ENCODE measurements at regions not wholly inside any gene's neighbourhood (a gene's known extent, or its start where the extent isn't known, plus 50 kb on each side); places are given as distances from the start of the nearest gene placed in this dataset.
A peak's percentile ranks its signal among the peaks of the same experiment; 100 is the strongest.

DNA sequence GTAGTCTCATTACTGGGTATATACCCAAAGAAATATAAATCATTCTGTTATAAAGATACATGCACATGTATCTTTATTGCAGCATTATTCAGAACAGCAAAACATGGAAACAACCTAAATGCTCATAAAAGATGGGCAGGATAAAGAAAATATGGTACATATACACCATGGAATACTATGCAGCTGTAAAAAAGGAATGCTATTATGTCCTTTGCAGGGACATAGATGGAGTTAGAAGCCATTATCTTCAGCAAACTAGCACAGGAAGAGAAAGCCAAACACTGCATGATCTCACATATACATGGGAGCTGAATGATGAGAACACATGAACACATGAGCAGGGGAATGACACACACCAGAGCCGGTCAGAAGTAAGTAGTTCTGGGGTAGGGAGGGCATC is 297.4 kb upstream of the GLI3 start:
- Histone ChIP-seq H3K9me3 (peaks cover 2 to 27% of the 10 kb centered on the region in 2 donors), H3K36me3 (no peaks in the 10 kb centered on the region), H3K27me3 (no peaks in the 10 kb centered on the region), H3K4me1 (no peaks in the 10 kb centered on the region), H3K27ac (no peak overlapping the region), H3K4me3 (no peak overlapping the region)
- ATAC-seq (no peak), DNase-seq (no peak)
- TF ChIP-seq, protein P1, sequence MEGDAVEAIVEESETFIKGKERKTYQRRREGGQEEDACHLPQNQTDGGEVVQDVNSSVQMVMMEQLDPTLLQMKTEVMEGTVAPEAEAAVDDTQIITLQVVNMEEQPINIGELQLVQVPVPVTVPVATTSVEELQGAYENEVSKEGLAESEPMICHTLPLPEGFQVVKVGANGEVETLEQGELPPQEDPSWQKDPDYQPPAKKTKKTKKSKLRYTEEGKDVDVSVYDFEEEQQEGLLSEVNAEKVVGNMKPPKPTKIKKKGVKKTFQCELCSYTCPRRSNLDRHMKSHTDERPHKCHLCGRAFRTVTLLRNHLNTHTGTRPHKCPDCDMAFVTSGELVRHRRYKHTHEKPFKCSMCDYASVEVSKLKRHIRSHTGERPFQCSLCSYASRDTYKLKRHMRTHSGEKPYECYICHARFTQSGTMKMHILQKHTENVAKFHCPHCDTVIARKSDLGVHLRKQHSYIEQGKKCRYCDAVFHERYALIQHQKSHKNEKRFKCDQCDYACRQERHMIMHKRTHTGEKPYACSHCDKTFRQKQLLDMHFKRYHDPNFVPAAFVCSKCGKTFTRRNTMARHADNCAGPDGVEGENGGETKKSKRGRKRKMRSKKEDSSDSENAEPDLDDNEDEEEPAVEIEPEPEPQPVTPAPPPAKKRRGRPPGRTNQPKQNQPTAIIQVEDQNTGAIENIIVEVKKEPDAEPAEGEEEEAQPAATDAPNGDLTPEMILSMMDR (IDR thresholded peaks at IDR 0.05): no peak
- intact Hi-C loops (cut with DNase I): no loop called here

DNA sequence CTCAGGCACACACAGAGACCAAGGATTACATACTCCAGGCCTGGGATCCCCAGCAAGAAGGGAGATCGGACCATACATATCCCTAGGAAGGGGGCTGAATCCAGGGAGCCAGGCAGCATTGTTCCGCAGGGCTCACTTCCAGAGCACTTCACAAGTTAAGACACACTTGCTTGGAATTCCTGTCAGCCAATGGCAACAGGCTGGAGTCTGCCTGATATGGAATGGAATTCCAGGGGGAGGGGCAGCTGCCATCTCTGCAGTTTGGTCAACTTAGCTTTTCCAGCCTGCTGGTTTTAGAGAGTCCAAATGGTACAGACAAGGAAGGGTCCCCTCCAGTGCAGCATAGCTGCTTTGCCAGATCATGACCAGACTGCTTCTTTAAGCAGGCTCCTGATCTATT is 290.0 kb upstream of the GLI3 start:
- Histone ChIP-seq H3K27ac (no peak overlapping the region), H3K4me3 (no peak overlapping the region), H3K36me3 (no peaks in the 10 kb centered on the region), H3K4me1 (no peaks in the 10 kb centered on the region), H3K27me3 (no peaks in the 10 kb centered on the region), H3K9me3 (peaks cover 0 to 30% of the 10 kb centered on the region in 2 donors)
- DNase-seq (no peak), ATAC-seq (no peak)
- TF ChIP-seq, protein P1 (IDR thresholded peaks at IDR 0.05): no peak
- intact Hi-C loops (cut with DNase I): no loop called here

DNA sequence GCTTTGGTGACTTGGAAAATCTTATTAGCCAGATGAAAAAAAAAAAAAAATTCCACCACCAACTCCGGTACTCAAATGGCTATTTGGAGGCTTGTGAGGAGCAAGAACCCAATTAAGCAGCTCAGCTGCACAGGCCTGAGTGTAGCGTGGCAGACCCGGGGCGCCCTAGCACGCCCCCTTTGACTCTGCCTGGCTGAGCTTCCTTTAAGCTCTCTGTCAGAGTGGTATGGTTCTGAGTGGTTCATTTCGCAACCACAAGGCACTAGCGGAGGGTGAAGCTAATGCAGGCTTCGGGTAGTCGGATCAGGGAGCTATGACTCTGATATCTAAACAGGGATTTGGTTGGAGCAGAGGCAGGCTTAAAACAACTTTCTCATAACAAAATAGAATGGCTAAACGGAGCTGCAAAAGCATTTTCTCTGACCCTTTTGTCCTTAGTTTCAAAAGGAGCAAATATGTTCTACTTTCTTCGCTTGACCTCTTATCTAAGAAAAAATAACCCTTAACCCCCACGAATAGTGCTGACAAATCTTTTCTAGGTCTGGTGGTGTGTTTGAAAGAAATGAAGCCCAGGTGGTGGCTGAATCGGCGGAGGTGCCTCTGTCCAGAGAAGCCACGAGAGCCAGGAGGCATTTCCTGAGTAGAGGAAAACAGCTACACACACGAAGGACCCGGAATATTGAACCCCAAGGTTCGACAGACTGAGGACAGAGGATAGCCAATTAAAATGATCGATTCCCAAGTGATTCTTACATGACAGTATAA is 285.4 kb upstream of the GLI3 start:
- Histone ChIP-seq H3K27me3 (no peaks in the 10 kb centered on the region), H3K4me3 (no peak overlapping the region), H3K4me1 (no peaks in the 10 kb centered on the region), H3K36me3 (no peaks in the 10 kb centered on the region), H3K9me3 (peaks cover 0 to 21% of the 10 kb centered on the region in 2 donors), H3K27ac (no peak overlapping the region)
- intact Hi-C loops (cut with DNase I): no loop called here
- TF ChIP-seq, protein P1 (IDR thresholded peaks at IDR 0.05): no peak
- DNase-seq (peak in 2 of 4 donors; percentile 10 to 34), ATAC-seq (peak; percentile 89)

DNA sequence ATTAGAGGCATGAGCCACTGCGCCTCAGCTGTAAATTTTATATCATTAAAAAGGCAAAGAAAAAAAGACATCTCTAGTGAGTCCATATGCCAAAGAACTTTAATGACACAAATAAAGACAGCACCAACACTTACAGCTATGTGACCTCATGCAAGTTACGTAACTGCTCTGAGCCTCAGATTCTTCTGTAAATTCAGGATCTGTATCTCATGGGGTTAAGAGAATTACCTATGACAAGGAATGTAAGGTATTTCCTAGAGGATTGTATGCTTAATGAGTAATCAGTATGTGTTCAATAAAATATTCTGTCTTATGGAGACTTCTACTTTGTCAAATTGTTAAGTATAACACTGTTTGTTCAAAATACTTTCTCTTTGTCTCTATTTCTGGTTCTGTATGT is 274.0 kb upstream of the GLI3 start:
- Histone ChIP-seq H3K36me3 (no peaks in the 10 kb centered on the region), H3K4me3 (no peak overlapping the region), H3K9me3 (no peaks in the 10 kb centered on the region), H3K27me3 (no peaks in the 10 kb centered on the region), H3K27ac (no peak overlapping the region), H3K4me1 (no peaks in the 10 kb centered on the region)
- DNase-seq (no peak), ATAC-seq (no peak)
- TF ChIP-seq, protein P1 (IDR thresholded peaks at IDR 0.05): no peak
- intact Hi-C loops (cut with DNase I): no loop called here

DNA sequence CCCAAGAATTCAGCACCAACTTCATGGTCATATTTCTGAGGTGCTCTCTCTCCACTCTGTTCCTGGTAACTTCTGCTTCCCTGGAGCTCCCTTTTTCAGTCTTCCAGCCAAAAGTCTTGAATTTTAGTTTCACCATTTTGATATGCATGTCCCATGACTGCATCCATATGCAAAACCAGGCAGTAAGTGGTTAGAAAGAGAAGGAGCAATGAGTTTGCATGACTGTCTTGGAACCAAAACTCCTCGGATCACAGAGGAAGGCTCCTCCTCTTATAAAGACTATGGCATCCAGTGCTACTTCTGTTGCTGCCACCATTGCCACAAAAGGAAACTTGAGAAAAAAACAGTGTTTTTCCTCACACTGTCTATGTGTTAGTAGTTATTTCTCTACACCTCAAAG is 269.1 kb upstream of the GLI3 start:
- H3K4me3 ChIP-seq: no peak overlapping the region
- H3K4me1 ChIP-seq: no peaks in the 10 kb centered on the region
- H3K27ac ChIP-seq: no peak overlapping the region
- DNase-seq (no peak), ATAC-seq (no peak)
- H3K27me3 ChIP-seq: no peaks in the 10 kb centered on the region
- no peaks in the 10 kb centered on the region for H3K36me3 ChIP-seq
- TF ChIP-seq, protein P1 (IDR thresholded peaks at IDR 0.05): no peak
- no peaks in the 10 kb centered on the region for H3K9me3 ChIP-seq
- intact Hi-C loops (cut with DNase I): no loop called here
